ENCODE measurements at regions not wholly inside any gene's neighbourhood (a gene's known extent, or its start where the extent isn't known, plus 50 kb on each side); places are given as distances from the start of the nearest gene placed in this dataset.

GRCh38 chr3:105145511-105145910 is 221.2 kb upstream of the ALCAM start:
- no peak for TF ChIP-seq LARP7 (IDR thresholded peaks at IDR 0.05)
- TF ChIP-seq ATF2 (IDR thresholded peaks at IDR 0.05; ENCODE audit: low read length): no peak
- TF ChIP-seq EZH2 (IDR thresholded peaks at IDR 0.05; ENCODE audit: borderline replicate concordance, control insufficient read depth, low read depth, low read length): no peak
- no peak for TF ChIP-seq CTCF (IDR thresholded peaks at IDR 0.05 in 2 of 3, conservative IDR thresholded peaks at IDR 0.05 in 1 of 3; ENCODE audit: control insufficient read depth in 2 of 3, extremely low read depth in 1 of 3, insufficient read depth in 1 of 3, low read depth in 3 of 3, low read length in 3 of 3)
- no peak for TF ChIP-seq MXI1 (IDR thresholded peaks at IDR 0.05; ENCODE audit: low read depth, low read length)
- no peak for TF ChIP-seq REST (IDR thresholded peaks at IDR 0.05; ENCODE audit: low read depth, low read length)
- TF ChIP-seq CHD1 (IDR thresholded peaks at IDR 0.05; ENCODE audit: low read depth, low read length): no peak
